ENCODE measurements at regions not wholly inside any gene's neighbourhood (a gene's known extent, or its start where the extent isn't known, plus 50 kb on each side); places are given as distances from the start of the nearest gene placed in this dataset.

DNA sequence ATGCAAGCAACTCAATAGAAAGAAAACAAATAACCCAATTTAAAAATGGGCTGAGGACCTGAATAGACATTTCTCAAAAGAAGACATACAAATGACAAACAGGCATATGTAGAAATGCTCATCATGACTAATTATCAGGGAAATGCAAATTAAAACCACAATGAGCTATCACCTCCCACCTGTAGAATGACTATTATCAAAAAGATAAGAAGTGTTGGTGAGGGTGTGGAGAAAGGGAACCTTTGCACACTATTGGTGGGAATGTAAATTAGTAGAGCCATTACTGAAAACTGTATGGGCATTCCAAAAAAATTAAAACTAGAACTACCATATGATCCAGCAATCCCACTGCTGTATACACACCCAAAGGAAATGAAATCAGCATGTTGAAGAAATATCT lies 212.2 kb downstream of the SUCLA2 start:
- H3K9me3 ChIP-seq (replicated peaks; ENCODE audit: control insufficient read depth, insufficient read depth, low read length), result no peaks in the 10 kb centered on the region
- intact Hi-C loops (cut with micrococcal nuclease), result no loop called here

More for the DNA sequence above, 212.2 kb downstream of the SUCLA2 start:
- Histone ChIP-seq H3K79me2 (ENCODE audit: control insufficient read depth, insufficient read depth, low read length) (no peaks in the 10 kb centered on the region), H2AFZ (ENCODE audit: low read depth, low read length) (no peak overlapping the region), H4K20me1 (replicated peaks; ENCODE audit: control insufficient read depth, extremely low read depth, insufficient read depth, low read length) (no peaks in the 10 kb centered on the region), H3K9ac (replicated peaks; ENCODE audit: extremely low read depth, insufficient read depth, low read length) (no peak overlapping the region), H3K27me3 (ENCODE audit: control insufficient read depth in 2 of 2, insufficient read depth in 2 of 2, low read length in 2 of 2) (no peaks in the 10 kb centered on the region), H3K4me3 (replicated peaks in 1 of 3; ENCODE audit: insufficient read depth in 1 of 3, low read depth in 1 of 3, low read length in 3 of 3) (no peak overlapping the region), H3K4me1 (ENCODE audit: control insufficient read depth, extremely low read depth, insufficient read depth, low read length) (no peaks in the 10 kb centered on the region), H3K4me2 (ENCODE audit: insufficient read depth, low read length) (no peak overlapping the region), H3K27ac (ENCODE audit: insufficient read depth, low read depth, low read length) (no peak overlapping the region), H3K36me3 (ENCODE audit: control insufficient read depth in 2 of 2, extremely low read depth in 1 of 2, insufficient read depth in 2 of 2, low read length in 2 of 2) (no peaks in the 10 kb centered on the region), H3K9me1 (replicated peaks; ENCODE audit: control insufficient read depth, extremely low read depth, insufficient read depth, low read length) (no peaks in the 10 kb centered on the region)
- TF ChIP-seq EZH2 (IDR thresholded peaks at IDR 0.05; ENCODE audit: borderline replicate concordance, low read depth, low read length, severe bottlenecking) (no peak), FOS (IDR thresholded peaks at IDR 0.05; ENCODE audit: borderline replicate concordance, insufficient read depth, low read length) (no peak), JUN (IDR thresholded peaks at IDR 0.05; ENCODE audit: borderline replicate concordance, insufficient read depth, insufficient read length, low read depth) (no peak), GATA2 (IDR thresholded peaks at IDR 0.05; ENCODE audit: insufficient read depth, insufficient read length, low read depth, low read length) (no peak), POLR2AphosphoS5 (IDR thresholded peaks at IDR 0.05; ENCODE audit: insufficient read depth, low read depth, low read length) (no peak), MYC (IDR thresholded peaks at IDR 0.05; ENCODE audit: low read depth, low read length) (no peak), POLR2A (IDR thresholded peaks at IDR 0.05; ENCODE audit: low read depth, low read length) (no peak)
- TF ChIP-seq, protein P1, sequence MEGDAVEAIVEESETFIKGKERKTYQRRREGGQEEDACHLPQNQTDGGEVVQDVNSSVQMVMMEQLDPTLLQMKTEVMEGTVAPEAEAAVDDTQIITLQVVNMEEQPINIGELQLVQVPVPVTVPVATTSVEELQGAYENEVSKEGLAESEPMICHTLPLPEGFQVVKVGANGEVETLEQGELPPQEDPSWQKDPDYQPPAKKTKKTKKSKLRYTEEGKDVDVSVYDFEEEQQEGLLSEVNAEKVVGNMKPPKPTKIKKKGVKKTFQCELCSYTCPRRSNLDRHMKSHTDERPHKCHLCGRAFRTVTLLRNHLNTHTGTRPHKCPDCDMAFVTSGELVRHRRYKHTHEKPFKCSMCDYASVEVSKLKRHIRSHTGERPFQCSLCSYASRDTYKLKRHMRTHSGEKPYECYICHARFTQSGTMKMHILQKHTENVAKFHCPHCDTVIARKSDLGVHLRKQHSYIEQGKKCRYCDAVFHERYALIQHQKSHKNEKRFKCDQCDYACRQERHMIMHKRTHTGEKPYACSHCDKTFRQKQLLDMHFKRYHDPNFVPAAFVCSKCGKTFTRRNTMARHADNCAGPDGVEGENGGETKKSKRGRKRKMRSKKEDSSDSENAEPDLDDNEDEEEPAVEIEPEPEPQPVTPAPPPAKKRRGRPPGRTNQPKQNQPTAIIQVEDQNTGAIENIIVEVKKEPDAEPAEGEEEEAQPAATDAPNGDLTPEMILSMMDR (IDR thresholded peaks at IDR 0.05; ENCODE audit: extremely low read depth in 1 of 2, insufficient read depth in 1 of 2, low read depth in 1 of 2, low read length in 2 of 2), result no peak
- TF ChIP-seq, protein P2, sequence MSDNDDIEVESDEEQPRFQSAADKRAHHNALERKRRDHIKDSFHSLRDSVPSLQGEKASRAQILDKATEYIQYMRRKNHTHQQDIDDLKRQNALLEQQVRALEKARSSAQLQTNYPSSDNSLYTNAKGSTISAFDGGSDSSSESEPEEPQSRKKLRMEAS (IDR thresholded peaks at IDR 0.05; ENCODE audit: insufficient read depth, insufficient read length), result no peak
- POLR2A ChIA-PET, result no interaction called here
- no TSS peak for BruUV-seq (replicated peaks)
- no peak for FAIRE-seq
- CTCF ChIA-PET, result no interaction called here
- DNase-seq (ENCODE audit: low read depth, low spot score), result no peak
- dilution Hi-C loops (cut with MboI; ENCODE audit: extremely low pct_ligation_motif_present, low sequenced_read_pairs), result no loop called here
